ENCODE measurements at regions not wholly inside any gene's neighbourhood (a gene's known extent, or its start where the extent isn't known, plus 50 kb on each side); places are given as distances from the start of the nearest gene placed in this dataset.

DNA sequence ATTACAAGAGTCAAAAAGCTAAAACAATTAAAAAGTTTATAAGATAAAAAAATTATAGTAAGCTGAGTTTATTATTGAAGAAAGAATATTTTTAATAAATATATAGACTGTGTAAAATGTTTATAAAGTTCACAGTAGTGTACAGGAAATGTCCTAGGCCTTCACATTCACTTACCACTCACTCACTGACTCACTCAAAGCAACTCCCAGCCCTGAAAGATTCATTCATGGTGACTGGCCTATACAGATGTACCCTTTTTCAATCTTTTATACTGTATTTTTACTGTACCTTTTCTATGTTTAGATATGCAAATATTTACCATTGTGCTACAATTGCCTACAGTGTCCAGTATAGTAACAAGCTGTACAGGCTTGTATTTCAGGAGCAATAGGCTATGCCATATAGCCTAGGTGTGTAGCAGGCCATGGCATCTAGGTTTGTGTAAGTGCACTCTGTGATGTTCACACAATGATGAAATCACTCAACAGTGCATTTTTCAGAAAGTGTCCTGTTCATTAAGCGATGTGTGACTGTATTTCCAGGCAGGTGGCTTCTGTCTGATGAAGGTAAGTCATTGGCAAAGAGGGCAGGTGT is 130.2 kb downstream of the BTBD3 start:
- Histone ChIP-seq H3K27ac (ENCODE audit: low read length in 2 of 2) (no peak overlapping the region), H3K79me2 (ENCODE audit: control insufficient read depth, insufficient read depth, low read length) (no peaks in the 10 kb centered on the region), H3K4me1 (ENCODE audit: control insufficient read depth in 2 of 2, insufficient read depth in 2 of 2, low read length in 2 of 2) (peaks cover 18 to 23% of the 10 kb centered on the region in 2 donors), H4K20me1 (ENCODE audit: control insufficient read depth, insufficient read depth, low read length, poor library complexity, severe bottlenecking) (no peaks in the 10 kb centered on the region), H3K4me3 (ENCODE audit: control extremely low read depth in 1 of 5, extremely low read depth in 1 of 5, insufficient read depth in 1 of 5, low read depth in 2 of 5, low read length in 4 of 5) (no peak overlapping the region), H3K36me3 (replicated peaks in 1 of 2; ENCODE audit: control extremely low read depth in 1 of 2, control insufficient read depth in 1 of 2, extremely low read depth in 1 of 2, insufficient read depth in 2 of 2, low read length in 1 of 2) (no peaks in the 10 kb centered on the region), H3K4me2 (replicated peaks; ENCODE audit: low read depth, low read length, poor library complexity, severe bottlenecking) (no peak overlapping the region), H3K9ac (ENCODE audit: low read length) (no peak overlapping the region), H3K27me3 (replicated peaks in 1 of 4; ENCODE audit: control extremely low read depth in 1 of 4, control insufficient read depth in 3 of 4, insufficient read depth in 4 of 4, low read length in 3 of 4) (no peaks in the 10 kb centered on the region), H2AFZ (ENCODE audit: insufficient read depth, low read depth, low read length, poor library complexity, severe bottlenecking) (no peak overlapping the region), H3K9me3 (ENCODE audit: control extremely low read depth in 1 of 3, control insufficient read depth in 2 of 3, insufficient read depth in 1 of 3, low read length in 2 of 3) (peaks cover 0 to 6% (median 0%) of the 10 kb centered on the region in 3 donors)
- WGBS (ENCODE audit: insufficient coverage): 78% methylated on average over 1 of the region's 1 CpG
- ChIA-PET POLR2A (no interaction called here), CTCF (no interaction called here)
- Mint-ChIP-seq H3K9me3 (ENCODE audit: insufficient read depth) (peaks cover 4% of the 10 kb centered on the region), H3K27ac (no peak overlapping the region), H3K4me1 (peaks cover 18% of the 10 kb centered on the region), H3K4me3 (no peak overlapping the region), H3K27me3 (no peaks in the 10 kb centered on the region)
- ATAC-seq (ENCODE audit: low read depth): no peak
- TF ChIP-seq, protein P1, sequence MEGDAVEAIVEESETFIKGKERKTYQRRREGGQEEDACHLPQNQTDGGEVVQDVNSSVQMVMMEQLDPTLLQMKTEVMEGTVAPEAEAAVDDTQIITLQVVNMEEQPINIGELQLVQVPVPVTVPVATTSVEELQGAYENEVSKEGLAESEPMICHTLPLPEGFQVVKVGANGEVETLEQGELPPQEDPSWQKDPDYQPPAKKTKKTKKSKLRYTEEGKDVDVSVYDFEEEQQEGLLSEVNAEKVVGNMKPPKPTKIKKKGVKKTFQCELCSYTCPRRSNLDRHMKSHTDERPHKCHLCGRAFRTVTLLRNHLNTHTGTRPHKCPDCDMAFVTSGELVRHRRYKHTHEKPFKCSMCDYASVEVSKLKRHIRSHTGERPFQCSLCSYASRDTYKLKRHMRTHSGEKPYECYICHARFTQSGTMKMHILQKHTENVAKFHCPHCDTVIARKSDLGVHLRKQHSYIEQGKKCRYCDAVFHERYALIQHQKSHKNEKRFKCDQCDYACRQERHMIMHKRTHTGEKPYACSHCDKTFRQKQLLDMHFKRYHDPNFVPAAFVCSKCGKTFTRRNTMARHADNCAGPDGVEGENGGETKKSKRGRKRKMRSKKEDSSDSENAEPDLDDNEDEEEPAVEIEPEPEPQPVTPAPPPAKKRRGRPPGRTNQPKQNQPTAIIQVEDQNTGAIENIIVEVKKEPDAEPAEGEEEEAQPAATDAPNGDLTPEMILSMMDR (IDR thresholded peaks at IDR 0.05): no peak
- TF ChIP-seq EZH2 (IDR thresholded peaks at IDR 0.05; ENCODE audit: borderline replicate concordance, insufficient read depth, low read depth, low read length, poor library complexity, severe bottlenecking): no peak
- intact Hi-C loops (cut with micrococcal nuclease): no loop called here
- no peak for DNase-seq

DNA sequence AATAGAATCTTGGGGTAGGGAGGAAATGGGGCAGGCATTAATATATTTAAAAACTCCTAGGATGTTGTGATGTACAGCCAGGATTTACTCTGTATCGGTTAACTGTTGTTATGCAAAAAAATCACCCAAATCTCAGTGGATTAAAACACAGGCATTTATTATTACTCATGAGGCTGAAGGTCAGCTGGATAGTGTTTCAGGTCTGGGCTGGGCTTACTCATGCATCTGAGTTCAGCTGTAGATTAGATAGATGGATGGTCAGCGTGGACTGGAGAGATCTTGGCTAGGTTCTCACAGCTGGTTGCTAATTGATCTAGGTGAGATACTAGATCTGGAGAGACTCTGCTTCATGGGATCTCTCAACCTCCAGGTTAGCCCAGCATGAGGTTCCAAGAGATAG is 131.4 kb downstream of the BTBD3 start:
- no peaks in the 10 kb centered on the region for H3K27me3 ChIP-seq (replicated peaks in 1 of 4; ENCODE audit: control extremely low read depth in 1 of 4, control insufficient read depth in 3 of 4, insufficient read depth in 4 of 4, low read length in 3 of 4)
- no peaks in the 10 kb centered on the region for H3K27me3 Mint-ChIP-seq
- no peaks in the 10 kb centered on the region for H4K20me1 ChIP-seq (ENCODE audit: control insufficient read depth, insufficient read depth, low read length, poor library complexity, severe bottlenecking)
- ChIA-PET CTCF (no interaction called here), POLR2A (no interaction called here)
- H3K9ac ChIP-seq (ENCODE audit: low read length): no peak overlapping the region
- DNase-seq: no peak
- H3K4me1 Mint-ChIP-seq: peaks cover 28% of the 10 kb centered on the region
- no peak overlapping the region for H3K27ac ChIP-seq (ENCODE audit: low read length in 2 of 2)
- 100% methylated on average over 1 of the region's 2 CpGs for WGBS (ENCODE audit: insufficient coverage)
- H3K9me3 Mint-ChIP-seq (ENCODE audit: insufficient read depth): peaks cover 4% of the 10 kb centered on the region
- peaks cover 30 to 34% of the 10 kb centered on the region in 2 donors for H3K4me1 ChIP-seq (ENCODE audit: control insufficient read depth in 2 of 2, insufficient read depth in 2 of 2, low read length in 2 of 2)
- H3K4me3 ChIP-seq (ENCODE audit: control extremely low read depth in 1 of 5, extremely low read depth in 1 of 5, insufficient read depth in 1 of 5, low read depth in 2 of 5, low read length in 4 of 5): no peak overlapping the region
- no peak overlapping the region for H3K4me2 ChIP-seq (replicated peaks; ENCODE audit: low read depth, low read length, poor library complexity, severe bottlenecking)
- no peaks in the 10 kb centered on the region for H3K79me2 ChIP-seq (ENCODE audit: control insufficient read depth, insufficient read depth, low read length)
- H2AFZ ChIP-seq (ENCODE audit: insufficient read depth, low read depth, low read length, poor library complexity, severe bottlenecking): no peak overlapping the region
- H3K36me3 ChIP-seq (replicated peaks in 1 of 2; ENCODE audit: control extremely low read depth in 1 of 2, control insufficient read depth in 1 of 2, extremely low read depth in 1 of 2, insufficient read depth in 2 of 2, low read length in 1 of 2): no peaks in the 10 kb centered on the region
- no peak for TF ChIP-seq EZH2 (IDR thresholded peaks at IDR 0.05; ENCODE audit: borderline replicate concordance, insufficient read depth, low read depth, low read length, poor library complexity, severe bottlenecking)
- TF ChIP-seq, protein P1 (IDR thresholded peaks at IDR 0.05): no peak
- no peak overlapping the region for H3K4me3 Mint-ChIP-seq
- ATAC-seq (ENCODE audit: low read depth): no peak
- H3K27ac Mint-ChIP-seq: no peak overlapping the region
- intact Hi-C loops (cut with micrococcal nuclease): no loop called here
- H3K9me3 ChIP-seq (ENCODE audit: control extremely low read depth in 1 of 3, control insufficient read depth in 2 of 3, insufficient read depth in 1 of 3, low read length in 2 of 3): peaks cover 0 to 15% (median 2%) of the 10 kb centered on the region in 3 donors

Data from B cell (primary cell).